Mesendoderm (in vitro differentiated cells): ENCODE measurements at regions not wholly inside any gene's neighbourhood (a gene's known extent, or its start where the extent isn't known, plus 50 kb on each side); places are given as distances from the start of the nearest gene placed in this dataset.
"Not testable (repeated sequence)": the region's sequence is repeated elsewhere in the genome, so short reads cannot be mapped to it uniquely, and the experiment has no call there.

ENCODE experiments used
- DNase-seq: peaks from one replicate; pipeline ENCODE4 v3.0.0; 2013
- H2AK5ac ChIP-seq: 2 replicates; pipeline ENCODE4 v1.6.1; 2013; ENCODE audit warnings: low read length, inconsistent platforms
- H2BK120ac ChIP-seq: 2 replicates; pipeline ENCODE4 v1.6.1; 2013; ENCODE audit warnings: low read depth, mild to moderate bottlenecking, low read length, moderate library complexity, mixed read lengths
- H2BK15ac ChIP-seq: replicated peaks from 2 replicates; pipeline ENCODE4 v1.6.1; 2013; ENCODE audit warnings: low read depth, mild to moderate bottlenecking, moderate library complexity
- H2BK5ac ChIP-seq: 2 replicates; pipeline ENCODE4 v1.6.1; 2013; ENCODE audit warnings: low read length, inconsistent platforms
- H3K18ac ChIP-seq: 2 replicates; pipeline ENCODE4 v1.6.1; 2013; ENCODE audit warnings: mild to moderate bottlenecking, low read length, mixed read lengths
- H3K23ac ChIP-seq: one replicate; pipeline ENCODE4 v1.6.1; 2013; ENCODE audit warnings: low read length
- H3K27ac ChIP-seq: 2 replicates; pipeline ENCODE4 v1.5.1; 2013; ENCODE audit warnings: low read depth, mild to moderate bottlenecking, inconsistent platforms, low read length, moderate library complexity
- H3K27me3 ChIP-seq: 2 replicates; pipeline ENCODE4 v1.6.1; 2013; ENCODE audit warnings: low read length, control low read depth, mild to moderate bottlenecking, inconsistent platforms; ENCODE audit not compliant: insufficient read depth, poor library complexity
- H3K36me3 ChIP-seq: 2 replicates; pipeline ENCODE4 v1.6.1; 2013; ENCODE audit warnings: low read length, inconsistent platforms; ENCODE audit not compliant: control insufficient read depth, insufficient read depth
- H3K4ac ChIP-seq: one replicate; pipeline ENCODE4 v1.6.1; 2013; ENCODE audit warnings: low read depth, mild to moderate bottlenecking, low read length, moderate library complexity
- H3K4me1 ChIP-seq: 2 replicates; pipeline ENCODE4 v1.6.1; 2013; ENCODE audit warnings: low read depth, low read length, inconsistent platforms; ENCODE audit not compliant: control insufficient read depth
- H3K4me2 ChIP-seq: 2 replicates; pipeline ENCODE4 v1.6.1; 2013; ENCODE audit warnings: low read length
- H3K4me3 ChIP-seq: 2 replicates; pipeline ENCODE4 v1.5.1; 2013; ENCODE audit warnings: mild to moderate bottlenecking, low read length
- H3K56ac ChIP-seq: one replicate; pipeline ENCODE4 v1.6.1; 2013; ENCODE audit warnings: low read length
- H3K79me1 ChIP-seq: 2 replicates; pipeline ENCODE4 v1.6.1; 2013; ENCODE audit warnings: low read length, inconsistent platforms
- H3K79me2 ChIP-seq: 2 replicates; pipeline ENCODE4 v1.6.1; 2013; ENCODE audit warnings: mild to moderate bottlenecking, low read length; ENCODE audit not compliant: control insufficient read depth, insufficient read depth
- H3K9ac ChIP-seq: 2 replicates; pipeline ENCODE4 v1.6.1; 2013; ENCODE audit warnings: low read length, inconsistent platforms
- H4K5ac ChIP-seq: one replicate; pipeline ENCODE4 v1.6.1; 2013; ENCODE audit warnings: low read length
- H4K8ac ChIP-seq: one replicate; pipeline ENCODE4 v1.6.1; 2013; ENCODE audit warnings: low read depth, mild to moderate bottlenecking, control low read depth, low read length, moderate library complexity
- WGBS: extraction: QIAGEN DNeasy Blood & Tissue Kit; methylation state at CpG from one replicate; pipeline ENCODE4 v1.1.7; 2013; ENCODE audit warnings: low lambda C conversion rate, missing lambda C conversion rate; ENCODE audit not compliant: insufficient coverage; ENCODE audit errors: extremely low coverage; 5-methylcytosine and 5-hydroxymethylcytosine counted together

DNA sequence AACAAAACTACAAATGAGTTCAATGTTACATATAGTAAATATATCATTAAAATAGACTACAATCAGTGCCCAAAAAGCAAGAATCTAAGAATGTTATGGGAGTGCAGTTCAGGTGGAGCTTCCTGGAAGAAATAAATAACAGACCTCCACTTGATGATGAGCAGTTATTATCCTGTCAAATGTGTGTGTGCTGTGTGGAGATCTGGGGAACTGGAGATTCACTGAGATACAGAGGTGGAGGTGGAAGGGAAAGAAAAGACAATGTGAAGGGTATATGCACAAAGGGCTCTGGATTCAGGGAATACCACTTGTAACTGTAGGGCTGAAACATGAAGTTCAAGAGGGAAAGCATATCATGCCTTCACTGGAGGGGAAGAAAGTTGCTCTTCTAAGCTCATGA lies 331.1 kb downstream of the SEMA3D start:
- no peaks in the 10 kb centered on the region for H3K36me3 ChIP-seq

DNA sequence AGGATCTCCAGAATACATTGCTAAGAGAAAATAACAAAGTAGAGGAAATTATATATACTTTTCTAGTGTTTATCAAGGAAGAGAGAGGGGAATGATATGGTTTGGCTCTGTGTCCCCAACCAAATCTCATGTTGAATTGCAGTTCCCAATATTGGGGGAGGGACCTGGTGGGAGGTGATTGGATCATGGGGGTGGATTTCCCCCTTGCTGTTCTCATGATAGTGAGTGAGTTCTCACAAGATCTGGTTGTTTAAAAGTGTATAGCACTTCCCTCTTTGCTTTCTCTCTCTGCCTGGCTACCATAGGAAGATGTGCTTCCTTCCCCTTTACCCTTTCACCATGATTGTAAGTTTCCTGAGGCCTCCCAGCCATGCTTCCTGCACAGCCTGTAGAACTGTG lies 337.9 kb downstream of the SEMA3D start:
- not testable (repeated sequence) for H3K9ac ChIP-seq, H3K4me1 ChIP-seq, H3K4me3 ChIP-seq, H3K4ac ChIP-seq, H3K27me3 ChIP-seq, H3K4me2 ChIP-seq, H3K23ac ChIP-seq, H2BK5ac ChIP-seq, H2BK15ac ChIP-seq, H3K56ac ChIP-seq, H3K79me1 ChIP-seq, H4K5ac ChIP-seq, DNase-seq, H2AK5ac ChIP-seq, H2BK120ac ChIP-seq, H3K79me2 ChIP-seq, H4K8ac ChIP-seq, H3K36me3 ChIP-seq, H3K18ac ChIP-seq, H3K27ac ChIP-seq

More for the DNA sequence above, 331.1 kb downstream of the SEMA3D start:
- no peaks in the 10 kb centered on the region for H3K79me2 ChIP-seq
- no peak overlapping the region for H3K4ac ChIP-seq
- no peak overlapping the region for H2AK5ac ChIP-seq
- H3K56ac ChIP-seq: no peak overlapping the region
- no peak overlapping the region for H3K9ac ChIP-seq
- H3K23ac ChIP-seq: no peak overlapping the region
- no peaks in the 10 kb centered on the region for H3K4me1 ChIP-seq
- H3K18ac ChIP-seq: no peak overlapping the region
- H3K27ac ChIP-seq: no peak overlapping the region
- H3K4me2 ChIP-seq: no peak overlapping the region
- H3K27me3 ChIP-seq: no peaks in the 10 kb centered on the region
- no peak overlapping the region for H2BK5ac ChIP-seq
- H2BK120ac ChIP-seq: no peak overlapping the region
- H3K4me3 ChIP-seq: no peak overlapping the region
- H2BK15ac ChIP-seq: no peak overlapping the region
- H4K5ac ChIP-seq: no peak overlapping the region
- no peak for DNase-seq
- H3K79me1 ChIP-seq: no peaks in the 10 kb centered on the region
- no peak overlapping the region for H4K8ac ChIP-seq

DNA sequence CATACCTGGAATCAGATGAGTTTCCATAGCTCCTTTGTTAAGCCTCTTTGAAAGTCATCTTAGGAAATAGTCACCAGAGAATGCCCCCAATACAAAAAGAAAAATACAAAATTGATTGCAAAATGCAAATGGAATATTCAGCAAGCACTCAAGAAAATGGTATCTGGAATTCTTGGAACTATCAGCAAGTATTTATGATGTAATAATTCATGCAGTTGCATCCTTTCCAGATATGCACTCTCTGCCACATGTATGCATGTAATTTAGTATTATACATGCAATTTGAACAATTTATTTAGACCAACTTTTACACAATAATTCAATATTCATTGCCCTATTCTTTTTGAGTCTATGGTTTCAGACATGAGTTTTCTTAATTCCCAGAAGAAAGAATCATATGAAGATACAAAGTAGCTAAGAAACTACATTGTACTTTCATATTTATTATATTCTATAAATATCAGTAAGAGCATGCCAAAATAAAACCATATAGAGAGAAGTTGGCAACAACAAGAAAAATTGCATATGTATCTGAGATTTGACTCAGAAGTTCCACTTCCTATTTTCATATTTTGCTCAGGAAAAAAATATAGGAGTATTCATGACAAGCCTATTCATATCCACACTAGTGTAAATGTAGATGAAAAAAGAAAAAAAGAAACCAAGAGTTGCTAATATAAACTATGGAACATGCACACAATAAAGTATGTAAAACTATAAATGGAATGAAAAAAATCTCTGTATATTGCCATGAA lies 338.5 kb downstream of the SEMA3D start:
- Histone ChIP-seq H3K56ac (no peak overlapping the region), H4K8ac (no peak overlapping the region), H3K23ac (no peak overlapping the region), H3K18ac (no peak overlapping the region), H2BK5ac (no peak overlapping the region), H3K4ac (no peak overlapping the region), H3K9ac (no peak overlapping the region), H3K4me3 (no peak overlapping the region), H3K36me3 (no peaks in the 10 kb centered on the region), H2BK120ac (no peak overlapping the region), H2BK15ac (no peak overlapping the region), H3K79me2 (no peaks in the 10 kb centered on the region), H3K4me1 (no peaks in the 10 kb centered on the region), H3K4me2 (no peak overlapping the region), H2AK5ac (no peak overlapping the region), H3K27me3 (no peaks in the 10 kb centered on the region), H4K5ac (no peak overlapping the region), H3K79me1 (no peaks in the 10 kb centered on the region), H3K27ac (no peak overlapping the region)
- no peak for DNase-seq

GRCh38 chr7:84847790-84848189 lies 339.1 kb downstream of the SEMA3D start:
- Histone ChIP-seq H3K18ac (no peak overlapping the region), H3K4me1 (no peaks in the 10 kb centered on the region), H2BK5ac (no peak overlapping the region), H3K4me2 (no peak overlapping the region), H2BK120ac (no peak overlapping the region), H2AK5ac (no peak overlapping the region), H4K8ac (no peak overlapping the region), H3K9ac (no peak overlapping the region), H3K4ac (no peak overlapping the region), H3K79me1 (no peaks in the 10 kb centered on the region), H4K5ac (no peak overlapping the region), H3K27me3 (no peaks in the 10 kb centered on the region), H3K23ac (no peak overlapping the region), H3K56ac (no peak overlapping the region), H2BK15ac (no peak overlapping the region), H3K4me3 (no peak overlapping the region), H3K36me3 (no peaks in the 10 kb centered on the region), H3K27ac (no peak overlapping the region), H3K79me2 (no peaks in the 10 kb centered on the region)
- no peak for DNase-seq
- WGBS: no CpG with 5 or more reads among the region's 3 CpGs

DNA sequence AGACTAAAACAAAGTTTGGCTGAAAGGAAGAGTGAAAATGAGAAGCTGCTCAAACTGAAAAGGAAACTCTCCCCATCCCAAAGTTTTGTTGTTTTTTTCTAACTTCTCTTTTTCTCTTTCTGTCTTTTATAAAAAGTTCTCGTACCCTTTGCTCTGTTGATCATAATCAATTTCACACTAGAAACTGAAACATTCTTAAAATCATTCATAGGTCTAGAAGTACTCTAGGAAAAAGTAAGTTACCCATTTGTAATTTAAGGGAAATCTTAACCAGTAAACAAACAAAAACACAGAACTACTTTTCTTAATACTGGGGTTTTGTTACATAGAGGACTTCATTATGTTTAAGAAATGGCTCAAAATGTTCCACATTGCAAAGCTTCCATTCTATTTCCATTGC lies 339.8 kb downstream of the SEMA3D start:
- Histone ChIP-seq H3K4ac (no peak overlapping the region), H3K79me2 (no peaks in the 10 kb centered on the region), H2BK15ac (no peak overlapping the region), H3K18ac (no peak overlapping the region), H3K79me1 (no peaks in the 10 kb centered on the region), H3K27ac (no peak overlapping the region), H4K5ac (no peak overlapping the region), H3K4me1 (no peaks in the 10 kb centered on the region), H2BK5ac (no peak overlapping the region), H3K27me3 (no peaks in the 10 kb centered on the region), H3K4me3 (no peak overlapping the region), H3K56ac (no peak overlapping the region), H3K9ac (no peak overlapping the region), H2AK5ac (no peak overlapping the region), H3K4me2 (no peak overlapping the region), H2BK120ac (no peak overlapping the region), H4K8ac (no peak overlapping the region), H3K23ac (no peak overlapping the region), H3K36me3 (no peaks in the 10 kb centered on the region)
- no peak for DNase-seq
- WGBS: no CpG with 5 or more reads among the region's 1 CpG

DNA sequence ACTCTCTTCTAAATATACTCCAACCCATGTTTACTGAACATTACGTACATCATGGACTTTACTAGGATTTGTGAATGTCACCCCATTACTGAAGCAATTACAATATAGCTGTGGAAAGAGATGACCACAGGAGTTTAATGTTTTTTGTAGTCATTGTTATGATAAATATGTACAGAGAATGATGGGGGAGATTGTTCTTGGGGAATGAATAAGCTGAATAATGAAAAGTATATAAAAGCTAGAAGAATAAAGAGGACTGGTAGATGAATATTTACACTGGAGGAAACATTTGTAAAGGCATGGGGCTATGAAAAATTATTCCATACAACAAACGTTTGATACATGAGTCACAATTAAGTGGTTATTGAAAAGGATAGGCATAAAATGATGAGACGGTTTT lies 340.9 kb downstream of the SEMA3D start:
- Histone ChIP-seq H3K18ac (no peak overlapping the region), H4K8ac (no peak overlapping the region), H3K4ac (no peak overlapping the region), H3K56ac (no peak overlapping the region), H2BK15ac (no peak overlapping the region), H3K4me3 (no peak overlapping the region), H3K27me3 (no peaks in the 10 kb centered on the region), H4K5ac (no peak overlapping the region), H3K4me2 (no peak overlapping the region), H3K4me1 (no peaks in the 10 kb centered on the region), H3K9ac (no peak overlapping the region), H3K79me2 (no peaks in the 10 kb centered on the region), H3K23ac (no peak overlapping the region), H2AK5ac (no peak overlapping the region), H3K27ac (no peak overlapping the region), H2BK5ac (no peak overlapping the region), H3K79me1 (no peaks in the 10 kb centered on the region), H3K36me3 (no peaks in the 10 kb centered on the region), H2BK120ac (no peak overlapping the region)
- 100% methylated on average over 1 of the region's 3 CpGs for WGBS
- DNase-seq: no peak
